ENCODE measurements at regions not wholly inside any gene's neighbourhood (a gene's known extent, or its start where the extent isn't known, plus 50 kb on each side); places are given as distances from the start of the nearest gene placed in this dataset.

- Histone ChIP-seq H3K4me3 (no peak overlapping the region), H3K27ac (no peak overlapping the region), H3K9me3 (no peaks in the 10 kb centered on the region), H3K4me1 (no peaks in the 10 kb centered on the region), H3K27me3 (no peaks in the 10 kb centered on the region), H3K36me3 (no peaks in the 10 kb centered on the region)
- DNase-seq = no peak
- WGBS, 2 donors = 81 to 92% methylated on average over 2 of the region's 2 CpGs
- TF ChIP-seq POLR2A (IDR thresholded peaks at IDR 0.05) (no peak), EP300 (IDR thresholded peaks at IDR 0.05) (no peak), CTCF (IDR thresholded peaks at IDR 0.05) (no peak), POLR2AphosphoS5 (IDR thresholded peaks at IDR 0.05) (no peak)
- intact Hi-C loops (cut with DNase I) = no loop called here
These were observed 178.1 kb downstream of the TMEM161B start for GRCh38 chr5:88090506-88090905.

DNA sequence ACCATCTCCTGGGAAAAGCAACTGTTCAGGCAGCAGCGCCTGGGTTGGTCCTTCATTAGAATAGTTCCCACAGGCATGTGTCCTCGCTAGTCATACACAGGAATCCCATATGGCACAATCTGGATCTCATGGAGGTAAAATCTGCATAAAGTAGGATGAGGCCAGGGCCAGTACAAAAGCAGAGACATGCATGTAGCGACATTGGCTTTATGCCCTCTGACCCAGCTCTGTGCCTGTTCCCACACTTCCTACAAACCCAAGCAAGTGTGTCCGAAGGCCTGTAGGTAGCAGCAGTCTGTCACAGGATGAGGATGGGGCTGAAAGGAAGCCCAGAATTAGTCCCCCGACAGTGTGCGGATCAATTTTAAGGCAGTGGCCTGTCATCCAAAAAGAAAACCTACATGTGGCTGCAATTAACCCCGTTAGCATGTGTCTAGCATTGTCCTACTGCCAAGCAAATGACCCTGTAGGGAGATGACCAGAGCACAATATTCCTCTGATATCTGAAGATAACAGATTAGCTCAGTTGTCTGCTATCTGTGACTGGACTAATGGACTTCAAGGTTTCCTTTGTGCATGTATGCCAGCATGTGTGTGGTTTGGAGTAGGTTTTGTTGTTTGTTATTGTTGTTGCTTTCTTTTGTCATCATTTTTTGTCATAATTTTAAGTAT is 178.8 kb downstream of the TMEM161B start:
- Histone ChIP-seq H3K36me3 (no peaks in the 10 kb centered on the region), H3K27ac (no peak overlapping the region), H3K9me3 (no peaks in the 10 kb centered on the region), H3K4me1 (no peaks in the 10 kb centered on the region), H3K4me3 (no peak overlapping the region), H3K27me3 (no peaks in the 10 kb centered on the region)
- no peak for DNase-seq
- intact Hi-C loops (cut with DNase I) = no loop called here
- TF ChIP-seq POLR2AphosphoS5 (IDR thresholded peaks at IDR 0.05) (no peak), POLR2A (IDR thresholded peaks at IDR 0.05) (no peak), CTCF (IDR thresholded peaks at IDR 0.05) (no peak), EP300 (IDR thresholded peaks at IDR 0.05) (no peak)
- WGBS, 2 donors = 71 to 78% methylated on average over 7 of the region's 7 CpGs

DNA sequence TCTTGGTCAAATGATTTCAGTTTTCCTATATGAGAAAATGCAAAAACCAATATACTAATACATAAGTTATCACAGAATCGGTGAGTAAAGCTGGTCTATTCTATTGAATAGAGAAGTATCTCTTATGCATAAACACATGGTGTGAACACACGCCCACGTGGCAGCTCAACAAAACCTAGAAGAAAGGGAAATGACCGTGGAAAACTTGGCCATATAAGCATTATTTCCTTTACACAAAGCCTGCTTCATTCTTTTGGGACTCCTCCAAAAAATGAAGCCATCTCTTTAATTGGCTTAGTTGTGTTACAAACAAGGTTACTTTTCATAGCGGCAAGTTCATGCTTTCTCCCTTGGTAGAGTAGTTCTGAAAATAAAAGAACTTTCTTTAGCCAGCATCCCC is 183.2 kb downstream of the TMEM161B start:
- Histone ChIP-seq H3K36me3 (no peaks in the 10 kb centered on the region), H3K4me3 (no peak overlapping the region), H3K4me1 (no peaks in the 10 kb centered on the region), H3K27ac (no peak overlapping the region), H3K9me3 (no peaks in the 10 kb centered on the region), H3K27me3 (no peaks in the 10 kb centered on the region)
- no peak for DNase-seq
- 73 to 75% methylated on average over 5 of the region's 5 CpGs for WGBS, 2 donors
- intact Hi-C loops (cut with DNase I) = no loop called here
- TF ChIP-seq POLR2A (IDR thresholded peaks at IDR 0.05) (no peak), EP300 (IDR thresholded peaks at IDR 0.05) (no peak), CTCF (IDR thresholded peaks at IDR 0.05) (no peak)

GRCh38 chr5:88081877-88082276 is 186.8 kb downstream of the TMEM161B start:
- intact Hi-C loops (cut with DNase I) = no loop called here
- TF ChIP-seq POLR2AphosphoS5 (IDR thresholded peaks at IDR 0.05) (no peak), POLR2A (IDR thresholded peaks at IDR 0.05) (no peak), CTCF (IDR thresholded peaks at IDR 0.05) (no peak), EP300 (IDR thresholded peaks at IDR 0.05) (no peak)
- no peaks in the 10 kb centered on the region for H3K4me1 ChIP-seq
- no peaks in the 10 kb centered on the region for H3K36me3 ChIP-seq
- H3K9me3 ChIP-seq = peaks cover 0 to 3% (median 0%) of the 10 kb centered on the region in 4 donors
- no peak overlapping the region for H3K4me3 ChIP-seq
- no peak overlapping the region for H3K27ac ChIP-seq
- DNase-seq = no peak
- H3K27me3 ChIP-seq = no peaks in the 10 kb centered on the region

GRCh38 chr5:88063813-88064212 is 204.8 kb downstream of the TMEM161B start:
- TF ChIP-seq EP300 (IDR thresholded peaks at IDR 0.05) (no peak), POLR2A (IDR thresholded peaks at IDR 0.05) (no peak), POLR2AphosphoS5 (IDR thresholded peaks at IDR 0.05) (no peak), CTCF (IDR thresholded peaks at IDR 0.05) (no peak)
- Histone ChIP-seq H3K9me3 (peaks cover 0 to 7% (median 0%) of the 10 kb centered on the region in 4 donors), H3K4me3 (no peak overlapping the region), H3K4me1 (no peaks in the 10 kb centered on the region), H3K27me3 (no peaks in the 10 kb centered on the region), H3K27ac (no peak overlapping the region), H3K36me3 (no peaks in the 10 kb centered on the region)
- DNase-seq = no peak
- intact Hi-C loops (cut with DNase I) = no loop called here

Measured in sigmoid colon (tissue), 6 donors.